Panc1 (cell line): ENCODE measurements at regions not wholly inside any gene's neighbourhood (a gene's known extent, or its start where the extent isn't known, plus 50 kb on each side); places are given as distances from the start of the nearest gene placed in this dataset.

Experiments used
- CTCF ChIP-seq: fragments of 450-650 bp; IDR thresholded peaks from 2 replicates; pipeline ENCODE4 v1.5.1; 2017; ENCODE audit warnings: mild to moderate bottlenecking
- POLR2AphosphoS5 ChIP-seq: IDR thresholded peaks from 2 replicates; pipeline ENCODE4 v1.6.1; 2012; ENCODE audit warnings: mild to moderate bottlenecking, low read depth, low read length, moderate library complexity
- REST ChIP-seq, 2 experiments: IDR thresholded peaks; 2 replicates each; pipeline ENCODE4 v1.6.1; 2011 to 2012; ENCODE audit warnings: low read depth in 2 of 2, control low read depth in 1 of 2, low read length in 1 of 2, mild to moderate bottlenecking in 1 of 2, moderate library complexity in 1 of 2; ENCODE audit not compliant: insufficient read depth in 1 of 2

GRCh38 chr7:41010418-41010817, 692.5 kb downstream of the INHBA start:
- TF ChIP-seq CTCF (peak; percentile 19; the same call in 1 of the 2 replicates), POLR2AphosphoS5 (no peak), REST (IDR thresholded peaks at IDR 0.05; ENCODE audit: insufficient read depth in 1 of 2, low read depth in 2 of 2, low read length in 1 of 2) (no peak)
